COLO668 (cell line): ENCODE measurements at regions not wholly inside any gene's neighbourhood (a gene's known extent, or its start where the extent isn't known, plus 50 kb on each side); places are given as distances from the start of the nearest gene placed in this dataset.

ENCODE experiments used
- DNase-seq: peaks from one replicate; lab custom pipeline; 2025; ENCODE audit not compliant: unreplicated experiment; lab: John Stamatoyannopoulos, UW

DNA sequence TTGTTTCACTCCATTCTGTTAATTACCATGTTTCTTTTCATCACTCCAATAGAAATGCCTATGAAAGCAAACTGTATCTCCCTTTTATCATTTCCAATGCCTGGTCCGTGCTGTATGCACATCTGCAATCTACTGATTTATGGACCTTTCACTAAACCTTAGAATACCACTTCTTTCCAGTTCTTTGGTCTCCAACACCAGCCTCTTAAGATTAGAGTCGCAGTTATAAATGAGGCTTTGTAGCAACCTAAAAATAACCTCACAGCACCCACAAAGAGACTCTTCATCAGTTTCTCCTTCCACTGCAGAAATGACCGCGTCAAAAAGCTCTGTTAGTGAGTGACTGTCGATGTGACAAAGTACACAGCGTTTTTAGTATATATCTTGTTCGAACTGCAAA lies 282.6 kb downstream of the ADGRA3 start:
- no peak for DNase-seq

DNA sequence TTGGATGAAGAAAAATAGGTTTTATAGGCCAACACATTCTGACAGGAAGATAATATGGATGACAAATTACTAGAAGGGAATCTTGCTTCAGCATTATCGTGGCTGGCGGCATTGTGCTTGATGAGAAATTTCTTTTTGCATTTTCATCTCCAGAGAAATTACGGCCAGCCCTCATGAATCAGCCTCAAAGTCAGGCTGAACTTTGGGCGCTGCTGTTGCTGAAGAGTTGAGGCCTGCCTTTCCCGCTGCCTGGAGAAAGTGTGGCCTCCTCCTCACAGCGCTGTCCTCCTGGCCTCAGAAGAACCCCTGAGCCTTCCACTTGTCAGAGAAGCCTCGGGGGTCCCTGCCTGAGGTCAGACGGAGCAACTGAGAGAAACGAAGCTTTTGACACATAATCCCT lies 272.4 kb upstream of the KCNIP4 start:
- DNase-seq: no peak

DNA sequence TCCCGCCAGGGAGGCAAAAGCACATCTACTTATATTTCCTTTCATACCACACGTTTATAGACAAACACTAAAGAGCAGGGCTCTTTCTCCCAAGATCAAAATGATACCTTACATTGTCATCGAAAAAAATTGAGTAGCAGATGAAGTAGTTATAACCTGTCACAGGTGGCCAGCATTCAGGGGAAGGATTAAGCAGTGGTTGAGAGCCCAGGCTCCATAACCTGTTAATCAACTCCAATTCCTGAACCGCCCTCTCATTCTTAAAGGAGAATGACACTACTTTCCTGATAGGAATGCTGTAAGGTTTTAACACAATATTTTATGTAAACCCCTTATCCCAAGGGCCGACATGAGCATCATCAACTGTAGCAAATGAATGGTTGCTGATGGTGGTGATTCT lies 268.9 kb upstream of the KCNIP4 start:
- DNase-seq: no peak

DNA sequence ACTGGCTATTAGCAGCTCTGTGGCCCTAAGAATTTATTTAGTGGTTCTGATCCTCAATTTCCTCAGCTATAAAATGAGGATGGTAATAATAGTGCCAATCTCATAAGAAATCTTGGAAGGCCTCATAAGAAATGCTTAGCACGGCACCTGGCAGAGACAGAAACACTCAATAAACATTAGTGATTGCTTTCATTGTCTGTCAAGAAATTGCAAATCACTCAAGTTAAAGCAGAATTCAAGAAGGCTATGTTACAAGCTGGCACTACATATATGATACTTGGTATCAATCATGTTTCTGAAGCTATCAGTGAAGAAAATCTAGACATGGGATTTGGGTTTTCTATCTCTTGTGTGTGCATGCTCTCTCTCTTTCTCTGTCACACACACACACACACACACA lies 267.7 kb upstream of the KCNIP4 start:
- no peak for DNase-seq

DNA sequence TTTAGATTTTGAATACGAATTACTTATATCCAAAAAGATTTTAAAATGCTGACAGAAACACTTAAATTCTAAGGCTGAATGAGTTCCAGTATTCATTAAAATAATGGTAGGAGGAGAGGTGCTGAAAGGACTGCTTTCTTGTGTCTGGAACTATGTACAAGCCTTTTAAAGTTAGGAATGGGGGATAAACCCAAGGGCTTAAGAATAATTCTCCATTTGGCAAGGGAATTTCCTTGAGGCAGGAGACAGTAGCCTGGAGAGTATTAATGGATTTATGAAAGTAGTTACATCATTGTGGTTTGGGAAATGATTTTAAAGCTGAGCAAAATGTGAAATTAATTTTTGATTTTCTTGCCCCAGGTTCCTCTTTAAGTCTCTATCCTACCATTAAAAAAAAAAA lies 266.5 kb upstream of the KCNIP4 start:
- DNase-seq: no peak

DNA sequence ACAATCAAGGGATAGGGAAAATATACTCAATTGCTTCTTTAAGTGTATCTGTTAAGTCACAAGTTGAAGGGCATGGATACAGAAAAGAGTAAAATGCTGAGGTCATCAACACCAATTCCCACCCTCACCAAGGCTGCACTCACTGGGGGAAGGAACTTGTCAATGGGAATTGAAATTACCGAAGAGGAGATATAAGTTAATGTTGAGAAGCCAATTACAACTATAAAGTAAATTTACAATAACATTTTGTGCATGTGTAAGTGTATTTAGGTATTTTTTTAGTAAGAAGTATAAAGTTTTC lies 255.1 kb upstream of the KCNIP4 start:
- DNase-seq: no peak

- no peak for DNase-seq
Measured at GRCh38 chr4:22202975-22203710, 254.6 kb upstream of the KCNIP4 start.

DNA sequence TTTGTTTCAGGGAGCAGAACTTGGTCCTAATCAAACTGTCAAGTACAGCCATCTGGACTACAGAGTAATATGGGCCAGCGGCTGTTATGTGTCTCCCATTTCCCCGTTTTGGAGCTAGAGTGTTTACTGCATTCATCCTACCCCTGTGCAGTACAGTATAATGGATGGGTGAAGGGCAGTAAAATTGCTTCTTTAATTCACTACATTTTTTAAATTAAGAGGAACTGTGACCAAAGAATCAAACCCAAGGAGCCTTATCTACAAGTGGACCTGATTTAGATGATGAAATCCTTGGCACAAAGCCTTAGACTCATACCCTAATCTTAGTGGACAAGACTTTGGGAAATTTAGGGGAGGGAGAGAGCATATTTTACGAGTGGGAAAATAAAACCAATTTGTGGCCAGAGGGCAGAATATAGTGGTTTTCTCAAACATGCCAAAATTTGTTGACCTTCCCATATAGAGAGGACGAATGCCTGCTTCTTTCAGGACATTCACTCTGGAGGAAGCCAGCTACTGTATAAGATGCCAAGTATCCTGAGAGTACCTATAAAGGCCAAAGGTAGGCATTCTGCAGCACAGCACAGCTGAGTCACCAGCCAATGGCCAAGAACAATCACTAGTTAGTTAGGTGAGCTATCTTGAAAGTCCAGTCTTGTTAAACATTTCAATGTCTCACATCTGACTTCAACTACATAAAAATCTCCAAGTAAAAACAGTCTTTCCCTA lies 253.8 kb upstream of the KCNIP4 start:
- DNase-seq: no peak

DNA sequence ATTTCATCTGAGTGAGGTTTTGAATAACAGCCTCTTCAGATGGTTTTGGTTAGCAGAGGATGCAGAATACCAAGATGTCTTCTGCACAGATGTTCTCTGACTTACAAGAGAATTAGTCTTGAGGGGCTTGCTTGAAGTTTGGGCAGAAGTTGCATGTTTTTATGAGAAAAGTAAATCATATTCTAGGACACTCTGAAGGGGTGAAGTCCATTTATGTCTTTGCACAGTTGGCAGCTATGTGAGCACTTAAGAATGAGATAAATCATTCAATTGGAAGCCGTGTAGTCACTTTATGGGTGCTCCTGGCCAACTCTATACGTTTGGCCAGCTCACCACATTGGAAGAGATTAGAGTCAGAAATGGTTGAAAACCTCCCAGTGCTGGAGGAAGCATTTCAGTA lies 252.7 kb upstream of the KCNIP4 start:
- no peak for DNase-seq

DNA sequence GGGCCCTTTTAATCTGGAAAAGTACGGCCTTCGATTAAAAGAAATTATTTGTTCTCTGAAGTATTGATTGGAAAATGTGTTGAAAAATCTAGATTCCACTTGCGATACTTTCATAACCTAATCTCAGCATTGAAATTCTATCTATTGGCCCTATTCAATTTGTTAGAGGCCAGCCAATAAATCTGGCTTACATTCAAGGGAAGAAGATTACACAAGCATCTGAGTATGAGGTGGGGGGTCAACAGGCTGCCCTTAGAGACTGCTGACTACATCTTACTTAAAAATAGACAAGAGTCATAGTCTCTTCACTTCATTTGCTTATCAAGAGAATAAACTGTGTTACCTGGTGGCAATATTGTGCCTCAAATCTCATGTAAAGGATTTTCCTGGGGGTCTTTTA lies 248.0 kb upstream of the KCNIP4 start:
- DNase-seq: no peak

- no peak for DNase-seq
Measured at GRCh38 chr4:22192084-22192511, 243.5 kb upstream of the KCNIP4 start.

DNA sequence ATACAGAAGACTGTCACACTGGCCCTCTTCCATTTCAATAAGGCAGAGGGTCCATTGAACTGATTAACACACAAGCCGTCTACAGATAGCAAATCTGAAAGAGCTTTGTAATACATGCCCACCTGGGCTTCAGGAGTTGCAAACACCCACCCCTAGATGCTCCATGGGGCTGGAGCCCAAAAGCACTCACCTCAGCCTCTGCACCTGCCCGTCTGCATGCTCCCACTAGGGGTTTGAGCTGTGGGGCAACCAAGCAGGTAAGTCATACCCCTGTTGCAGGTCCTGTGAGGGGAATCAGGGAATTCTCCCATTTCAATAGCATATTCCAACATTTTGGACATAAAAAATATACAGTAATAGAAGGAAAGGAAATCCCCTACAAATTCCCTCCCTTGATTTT lies 243.0 kb upstream of the KCNIP4 start:
- DNase-seq: no peak

GRCh38 chr4:22190855-22191254 lies 242.3 kb upstream of the KCNIP4 start:
- DNase-seq: no peak

DNA sequence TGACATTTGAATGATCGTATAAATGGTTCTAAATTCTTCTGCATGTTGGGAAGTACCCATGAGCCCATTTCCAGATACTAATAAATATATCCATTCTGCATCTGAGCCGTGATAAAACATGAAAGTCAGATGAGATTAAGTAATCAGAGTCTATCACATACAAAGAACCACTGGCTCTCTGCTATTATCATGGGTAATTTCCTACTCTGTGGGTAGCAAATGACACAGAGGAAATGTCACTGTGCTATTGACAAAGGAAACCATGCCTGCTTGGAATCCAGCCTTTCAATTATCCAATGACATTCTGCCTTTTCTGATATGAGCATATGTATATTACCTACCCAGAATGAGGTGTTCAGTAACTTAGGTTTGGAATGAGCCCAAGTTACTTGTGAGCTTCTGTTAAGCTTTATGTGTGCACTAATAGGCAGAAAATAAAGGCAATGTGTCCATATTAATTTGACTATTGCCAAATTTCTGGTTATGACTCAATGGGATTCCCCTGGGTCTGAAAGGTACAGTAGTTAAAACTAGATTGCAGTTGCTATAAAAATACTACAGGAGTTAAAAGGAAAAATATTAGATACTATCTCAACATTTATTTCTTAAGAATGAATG lies 238.7 kb upstream of the KCNIP4 start:
- no peak for DNase-seq

DNA sequence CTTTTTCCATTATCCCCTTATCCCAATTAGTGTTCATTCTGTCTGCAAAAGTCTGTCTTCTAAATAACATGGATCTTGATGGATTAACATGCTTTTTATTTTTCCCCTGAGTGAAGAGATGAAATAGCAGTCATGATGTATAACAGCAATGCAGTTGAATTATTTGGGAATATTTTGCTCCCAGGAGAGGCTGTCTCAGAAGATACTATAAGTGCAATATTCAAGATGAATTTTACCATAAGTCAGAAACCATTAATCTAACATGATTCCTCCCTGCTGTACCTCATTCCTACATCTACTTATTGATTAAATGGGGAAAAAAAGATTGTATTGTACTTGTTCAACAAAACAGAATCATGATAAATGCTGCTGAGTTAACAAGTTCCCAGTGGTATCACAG lies 233.2 kb upstream of the KCNIP4 start:
- DNase-seq: no peak

DNA sequence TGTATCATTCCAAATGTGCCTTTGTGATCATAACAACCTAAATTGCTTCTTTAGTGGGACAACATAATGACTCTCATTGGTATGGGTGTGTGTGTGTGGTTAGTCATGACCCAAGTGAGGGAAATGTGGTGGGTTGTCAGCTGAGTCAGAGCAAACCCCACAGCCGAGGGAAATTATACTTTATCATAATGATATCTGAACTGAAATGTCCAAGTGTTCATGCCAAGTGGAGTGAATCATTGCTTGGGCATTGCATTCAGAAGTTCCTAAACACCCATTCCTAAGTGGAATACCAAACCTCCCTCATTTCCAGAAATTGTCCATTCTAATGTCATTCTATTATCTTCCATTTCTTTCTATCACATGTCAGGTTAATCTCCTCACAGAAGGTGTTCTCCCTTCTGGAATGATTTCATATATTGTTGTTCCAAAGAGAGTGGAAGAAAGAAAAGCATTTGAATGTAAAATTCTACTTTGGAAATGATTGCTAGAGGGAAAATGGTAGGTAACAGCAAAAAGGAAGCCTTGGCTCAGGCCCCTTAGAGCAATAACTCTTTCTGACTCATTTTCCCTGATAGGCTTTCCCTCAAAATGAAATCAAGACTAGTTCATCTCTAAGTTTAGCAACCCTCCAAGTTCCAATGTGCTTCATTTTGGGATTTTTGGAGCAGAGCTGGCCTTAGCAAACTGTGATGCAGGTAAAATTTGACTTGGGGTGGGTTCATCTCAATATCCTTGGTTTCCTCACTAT lies 230.7 kb upstream of the KCNIP4 start:
- no peak for DNase-seq

- no peak for DNase-seq
Measured at GRCh38 chr4:22174640-22175039, 226.1 kb upstream of the KCNIP4 start.

DNA sequence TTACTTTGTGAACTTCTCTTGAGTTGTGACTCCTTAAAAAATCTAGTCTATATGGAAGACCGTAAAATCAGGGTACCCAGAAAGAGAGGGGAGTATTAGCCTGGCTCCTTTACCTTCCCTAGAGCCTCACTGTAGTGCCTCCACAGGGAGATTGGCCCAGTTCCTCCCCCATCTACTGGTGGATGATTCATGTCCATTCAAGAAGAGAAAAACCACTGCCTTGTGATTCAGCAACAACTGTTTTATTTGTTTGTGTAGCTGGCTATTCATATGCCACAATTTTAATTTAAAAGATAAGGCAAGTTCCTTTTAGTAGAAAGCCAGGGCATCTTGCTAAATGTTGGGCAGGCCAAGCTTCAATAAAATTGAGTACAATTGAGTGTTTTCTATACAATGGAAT lies 221.8 kb upstream of the KCNIP4 start:
- DNase-seq: no peak

GRCh38 chr4:22167201-22167600 lies 218.6 kb upstream of the KCNIP4 start:
- no peak for DNase-seq

DNA sequence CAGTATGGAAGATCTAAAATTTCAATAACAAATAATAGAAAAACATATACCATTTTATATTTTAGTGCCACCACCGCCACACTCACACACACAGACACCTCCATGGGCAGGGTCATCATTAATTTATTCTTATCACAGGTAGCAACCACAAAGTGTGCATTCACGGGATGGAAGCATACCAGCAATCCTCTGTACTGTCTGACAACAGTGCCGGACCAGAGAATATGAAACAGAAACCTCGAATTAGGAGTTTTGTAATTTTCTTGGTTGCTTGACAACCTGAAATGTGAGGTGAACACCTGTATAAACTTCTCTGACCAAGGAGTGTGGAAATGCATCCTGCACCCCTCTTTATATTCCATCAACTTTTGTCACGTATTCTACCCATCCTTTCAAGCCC lies 213.9 kb upstream of the KCNIP4 start:
- DNase-seq: no peak

DNA sequence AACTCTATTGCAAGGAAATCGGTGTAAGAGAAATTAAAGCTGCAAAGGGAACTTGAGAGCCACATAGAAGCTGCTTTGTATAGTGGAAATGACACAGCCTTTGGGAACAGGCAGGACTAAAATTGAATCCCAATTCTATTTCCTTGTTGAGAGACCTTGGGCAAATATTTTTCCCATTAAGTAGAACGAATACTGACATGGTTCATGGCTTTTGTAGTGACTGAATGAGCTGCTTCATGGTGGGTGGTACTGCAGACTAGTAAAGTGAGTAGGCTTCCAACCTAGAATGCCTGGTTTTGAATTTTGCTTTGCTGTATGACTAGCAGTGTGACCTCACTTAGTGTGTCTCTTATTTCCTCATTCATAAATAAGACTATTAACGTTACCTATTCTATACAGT lies 182.2 kb upstream of the KCNIP4 start:
- DNase-seq: no peak
